Liver (tissue), 8 donors: ENCODE measurements at regions not wholly inside any gene's neighbourhood (a gene's known extent, or its start where the extent isn't known, plus 50 kb on each side); places are given as distances from the start of the nearest gene placed in this dataset.

Experiments
- DNase-seq: peaks from one replicate; pipeline ENCODE4 v3.0.0-alpha.2; 2017; ENCODE audit warnings: low spot score
- H3K27ac ChIP-seq, 2 donors: one replicate each; pipeline ENCODE4 v1.7.0; 2013; ENCODE audit warnings: inconsistent platforms in 2 of 2, low read length in 2 of 2, control low read depth in 1 of 2, low read depth in 1 of 2, mild to moderate bottlenecking in 1 of 2
- H3K27me3 ChIP-seq, 4 donors: one replicate each; pipeline versions ENCODE4 v1.6.1 to v1.7.0; 2013; ENCODE audit warnings: low read length in 3 of 4, inconsistent platforms in 1 of 4, mild to moderate bottlenecking in 1 of 4, moderate library complexity in 1 of 4; ENCODE audit not compliant: control insufficient read depth in 4 of 4, insufficient read depth in 4 of 4
- H3K36me3 ChIP-seq, 4 donors: one replicate each; pipeline versions ENCODE4 v1.6.1 to v1.7.0; 2013; ENCODE audit warnings: low read length in 3 of 4, mild to moderate bottlenecking in 3 of 4, low read depth in 1 of 4, moderate library complexity in 1 of 4; ENCODE audit not compliant: control insufficient read depth in 4 of 4, insufficient read depth in 3 of 4
- H3K4me1 ChIP-seq, 4 donors: one replicate each; pipeline versions ENCODE4 v1.6.1 to v1.7.0; 2013; ENCODE audit warnings: low read length in 3 of 4, mild to moderate bottlenecking in 3 of 4, moderate library complexity in 1 of 4; ENCODE audit not compliant: control insufficient read depth in 4 of 4, insufficient read depth in 4 of 4
- H3K4me3 ChIP-seq, 3 donors: one replicate each; pipeline versions ENCODE4 v1.6.1 to v1.7.0; 2013; ENCODE audit warnings: low read length in 3 of 3, control low read depth in 1 of 3, low read depth in 1 of 3, mild to moderate bottlenecking in 1 of 3
- H3K9ac ChIP-seq, 2 donors: one replicate each; pipeline ENCODE4 v1.7.0; 2013; ENCODE audit warnings: low read length in 2 of 2, mild to moderate bottlenecking in 2 of 2, moderate library complexity in 2 of 2, control low read depth in 1 of 2, low read depth in 1 of 2
- H3K9me3 ChIP-seq, 4 donors: one replicate each; pipeline versions ENCODE4 v1.6.1 to v1.7.0; 2013; ENCODE audit warnings: low read length in 3 of 4; ENCODE audit not compliant: control insufficient read depth in 4 of 4
- EGR1 ChIP-seq, 2 donors: IDR thresholded peaks; 2 replicates each; pipeline ENCODE4 v1.6.1; 2016 to 2018; ENCODE audit warnings: antibody characterized with exemption in 2 of 2, low read depth in 2 of 2
- FOXA1 ChIP-seq: IDR thresholded peaks from 2 replicates; pipeline ENCODE4 v1.6.1; 2016; ENCODE audit warnings: antibody characterized with exemption
- FOXA2 ChIP-seq: IDR thresholded peaks from 2 replicates; pipeline ENCODE4 v1.6.1; 2016; ENCODE audit warnings: antibody characterized with exemption
- HNF4A ChIP-seq, 2 donors: conservative IDR thresholded peaks; 2 replicates each; pipeline ENCODE4 v1.6.1; 2016; ENCODE audit warnings: antibody characterized with exemption in 2 of 2, mild to moderate bottlenecking in 2 of 2
- NR2F2 ChIP-seq: IDR thresholded peaks from 2 replicates; pipeline ENCODE4 v1.6.1; 2016; ENCODE audit warnings: antibody characterized with exemption
- RAD21 ChIP-seq, 2 donors: IDR thresholded peaks; 2 replicates each; pipeline ENCODE4 v1.6.1; 2016; ENCODE audit warnings: antibody characterized with exemption in 2 of 2, mild to moderate bottlenecking in 2 of 2
- RXRA ChIP-seq, 2 donors: IDR thresholded peaks; 2 replicates each; pipeline ENCODE4 v1.6.1; 2017 to 2018; ENCODE audit warnings: antibody characterized with exemption in 2 of 2, mild to moderate bottlenecking in 1 of 2
- SP1 ChIP-seq: IDR thresholded peaks from 2 replicates; pipeline ENCODE4 v1.6.1; 2018; ENCODE audit warnings: antibody characterized with exemption, mild to moderate bottlenecking
- TAF1 ChIP-seq: conservative IDR thresholded peaks from 2 replicates; pipeline ENCODE4 v1.6.1; 2016; ENCODE audit warnings: antibody characterized with exemption, mild to moderate bottlenecking
- YY1 ChIP-seq: IDR thresholded peaks from 2 replicates; pipeline ENCODE4 v1.6.1; 2016; ENCODE audit warnings: antibody characterized with exemption, mild to moderate bottlenecking
- WGBS: extraction: QIAGEN DNeasy Blood & Tissue Kit; methylation state at CpG from one replicate; pipeline ENCODE4 v1.1.7; 2013; 5-methylcytosine and 5-hydroxymethylcytosine counted together
- TF ChIP-seq, protein P1 (sequence below): IDR thresholded peaks from 2 replicates; pipeline ENCODE4 v1.6.1; 2016; ENCODE audit warnings: antibody characterized with exemption, mild to moderate bottlenecking
- TF ChIP-seq, protein P2 (sequence below): IDR thresholded peaks from 2 replicates; pipeline ENCODE4 v1.6.1; 2016; ENCODE audit warnings: antibody characterized with exemption
- TF ChIP-seq, protein P3 (sequence below): IDR thresholded peaks from 2 replicates; pipeline ENCODE4 v1.6.1; 2016; ENCODE audit warnings: antibody characterized with exemption
- TF ChIP-seq, protein P4 (sequence below): fragments of 150-350 bp; IDR thresholded peaks from 2 replicates; pipeline ENCODE4 v1.5.1; 2017; ENCODE audit warnings: improper control_type of control experiment, low read depth, low read length; ENCODE audit not compliant: missing input control
- donor health status: healthy.
- donor health status: healthy.
- donor health status: healthy.
- donor health status: healthy.
- donor health status: healthy.

DNA sequence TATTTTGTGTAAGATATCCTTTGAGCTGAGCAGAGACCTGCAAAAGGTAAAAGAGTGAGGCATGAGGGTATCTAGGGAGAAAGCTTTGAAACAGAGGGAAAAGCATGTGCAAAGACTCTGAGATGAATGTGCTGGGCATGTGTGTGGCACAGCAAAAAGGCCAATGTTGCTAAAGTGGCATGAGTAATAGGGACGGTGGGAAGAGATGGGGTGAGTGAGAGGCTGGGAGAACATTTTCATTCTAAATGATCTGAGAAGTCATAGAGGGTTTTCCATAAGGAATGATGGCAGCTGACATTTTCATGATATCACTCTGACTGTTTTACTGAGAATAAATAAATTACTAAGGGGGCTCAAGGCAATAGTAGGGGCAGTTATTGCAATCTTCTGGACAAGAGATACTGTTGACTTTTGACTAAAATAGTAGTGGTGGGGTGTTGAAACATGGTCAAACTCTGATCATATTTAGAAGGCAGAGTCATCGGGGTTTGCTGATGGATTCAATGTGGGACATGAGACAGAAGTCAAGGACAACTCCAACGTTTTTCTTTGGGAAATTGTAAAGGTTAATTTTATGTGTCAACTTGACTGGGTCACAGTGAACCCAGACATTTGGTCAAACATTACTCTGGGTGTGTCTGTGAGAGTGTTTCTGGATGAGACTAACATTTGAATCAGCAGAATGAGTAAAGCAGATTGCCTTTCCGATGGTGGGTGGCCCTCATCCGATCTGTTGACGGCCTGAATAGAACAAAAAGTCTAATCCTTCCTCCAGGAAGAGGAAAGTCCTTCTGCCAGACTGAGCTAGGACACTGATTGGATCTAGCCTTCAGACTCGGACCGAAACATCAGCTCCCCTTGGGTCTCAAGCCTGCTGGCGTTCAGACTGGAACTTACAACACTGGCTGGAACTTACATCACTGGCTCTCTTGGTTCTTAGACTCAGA, 193.9 kb upstream of the PLXNC1 start:
- H3K9me3 ChIP-seq, result no peaks in the 10 kb centered on the region
- peaks cover 0 to 2% (median 0%) of the 10 kb centered on the region in 4 donors for H3K4me1 ChIP-seq
- no peak for DNase-seq
- no peak overlapping the region for H3K27ac ChIP-seq
- 74% methylated on average over 9 of the region's 9 CpGs for WGBS
- H3K27me3 ChIP-seq, result no peaks in the 10 kb centered on the region
- TF ChIP-seq NR2F2 (no peak), RAD21 (IDR thresholded peaks at IDR 0.05) (no peak), TAF1 (no peak), SP1 (no peak), YY1 (no peak), FOXA1 (no peak), FOXA2 (no peak), EGR1 (IDR thresholded peaks at IDR 0.05; ENCODE audit: low read depth in 2 of 2) (no peak), HNF4A (conservative IDR thresholded peaks at IDR 0.05) (peak in 1 of 2 donors; percentile 22), RXRA (IDR thresholded peaks at IDR 0.05) (peak; percentile 23 to 24)
- TF ChIP-seq, protein P1, sequence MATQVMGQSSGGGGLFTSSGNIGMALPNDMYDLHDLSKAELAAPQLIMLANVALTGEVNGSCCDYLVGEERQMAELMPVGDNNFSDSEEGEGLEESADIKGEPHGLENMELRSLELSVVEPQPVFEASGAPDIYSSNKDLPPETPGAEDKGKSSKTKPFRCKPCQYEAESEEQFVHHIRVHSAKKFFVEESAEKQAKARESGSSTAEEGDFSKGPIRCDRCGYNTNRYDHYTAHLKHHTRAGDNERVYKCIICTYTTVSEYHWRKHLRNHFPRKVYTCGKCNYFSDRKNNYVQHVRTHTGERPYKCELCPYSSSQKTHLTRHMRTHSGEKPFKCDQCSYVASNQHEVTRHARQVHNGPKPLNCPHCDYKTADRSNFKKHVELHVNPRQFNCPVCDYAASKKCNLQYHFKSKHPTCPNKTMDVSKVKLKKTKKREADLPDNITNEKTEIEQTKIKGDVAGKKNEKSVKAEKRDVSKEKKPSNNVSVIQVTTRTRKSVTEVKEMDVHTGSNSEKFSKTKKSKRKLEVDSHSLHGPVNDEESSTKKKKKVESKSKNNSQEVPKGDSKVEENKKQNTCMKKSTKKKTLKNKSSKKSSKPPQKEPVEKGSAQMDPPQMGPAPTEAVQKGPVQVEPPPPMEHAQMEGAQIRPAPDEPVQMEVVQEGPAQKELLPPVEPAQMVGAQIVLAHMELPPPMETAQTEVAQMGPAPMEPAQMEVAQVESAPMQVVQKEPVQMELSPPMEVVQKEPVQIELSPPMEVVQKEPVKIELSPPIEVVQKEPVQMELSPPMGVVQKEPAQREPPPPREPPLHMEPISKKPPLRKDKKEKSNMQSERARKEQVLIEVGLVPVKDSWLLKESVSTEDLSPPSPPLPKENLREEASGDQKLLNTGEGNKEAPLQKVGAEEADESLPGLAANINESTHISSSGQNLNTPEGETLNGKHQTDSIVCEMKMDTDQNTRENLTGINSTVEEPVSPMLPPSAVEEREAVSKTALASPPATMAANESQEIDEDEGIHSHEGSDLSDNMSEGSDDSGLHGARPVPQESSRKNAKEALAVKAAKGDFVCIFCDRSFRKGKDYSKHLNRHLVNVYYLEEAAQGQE, result no peak
- H3K9ac ChIP-seq, result no peak overlapping the region
- H3K4me3 ChIP-seq, result no peak overlapping the region
- no peaks in the 10 kb centered on the region for H3K36me3 ChIP-seq

DNA sequence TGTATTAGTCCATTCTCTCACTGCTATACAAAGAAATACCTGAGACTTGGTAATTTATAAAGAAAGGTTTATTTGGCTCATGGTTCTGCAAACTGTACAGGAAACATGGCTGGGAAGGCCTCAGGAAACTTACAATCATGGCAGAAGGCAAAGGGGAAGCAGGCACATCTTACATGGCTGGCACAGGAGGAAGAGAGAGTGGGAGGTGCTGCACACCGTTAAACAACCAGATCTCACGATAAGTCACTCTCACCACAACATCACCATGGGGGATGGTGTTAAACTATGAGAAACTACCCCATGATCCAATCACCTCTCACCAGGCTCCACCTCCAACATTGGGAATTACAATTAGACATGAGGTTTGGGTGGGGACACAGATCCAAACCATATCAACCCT, 191.8 kb upstream of the PLXNC1 start:
- TF ChIP-seq FOXA1 (no peak), RXRA (IDR thresholded peaks at IDR 0.05) (no peak), RAD21 (IDR thresholded peaks at IDR 0.05) (no peak)
- TF ChIP-seq, protein P1, result no peak
- TF ChIP-seq, protein P2, sequence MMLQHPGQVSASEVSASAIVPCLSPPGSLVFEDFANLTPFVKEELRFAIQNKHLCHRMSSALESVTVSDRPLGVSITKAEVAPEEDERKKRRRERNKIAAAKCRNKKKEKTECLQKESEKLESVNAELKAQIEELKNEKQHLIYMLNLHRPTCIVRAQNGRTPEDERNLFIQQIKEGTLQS, result no peak
- TF ChIP-seq, protein P3, sequence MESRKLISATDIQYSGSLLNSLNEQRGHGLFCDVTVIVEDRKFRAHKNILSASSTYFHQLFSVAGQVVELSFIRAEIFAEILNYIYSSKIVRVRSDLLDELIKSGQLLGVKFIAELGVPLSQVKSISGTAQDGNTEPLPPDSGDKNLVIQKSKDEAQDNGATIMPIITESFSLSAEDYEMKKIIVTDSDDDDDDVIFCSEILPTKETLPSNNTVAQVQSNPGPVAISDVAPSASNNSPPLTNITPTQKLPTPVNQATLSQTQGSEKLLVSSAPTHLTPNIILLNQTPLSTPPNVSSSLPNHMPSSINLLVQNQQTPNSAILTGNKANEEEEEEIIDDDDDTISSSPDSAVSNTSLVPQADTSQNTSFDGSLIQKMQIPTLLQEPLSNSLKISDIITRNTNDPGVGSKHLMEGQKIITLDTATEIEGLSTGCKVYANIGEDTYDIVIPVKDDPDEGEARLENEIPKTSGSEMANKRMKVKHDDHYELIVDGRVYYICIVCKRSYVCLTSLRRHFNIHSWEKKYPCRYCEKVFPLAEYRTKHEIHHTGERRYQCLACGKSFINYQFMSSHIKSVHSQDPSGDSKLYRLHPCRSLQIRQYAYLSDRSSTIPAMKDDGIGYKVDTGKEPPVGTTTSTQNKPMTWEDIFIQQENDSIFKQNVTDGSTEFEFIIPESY, result no peak
- TF ChIP-seq, protein P4, sequence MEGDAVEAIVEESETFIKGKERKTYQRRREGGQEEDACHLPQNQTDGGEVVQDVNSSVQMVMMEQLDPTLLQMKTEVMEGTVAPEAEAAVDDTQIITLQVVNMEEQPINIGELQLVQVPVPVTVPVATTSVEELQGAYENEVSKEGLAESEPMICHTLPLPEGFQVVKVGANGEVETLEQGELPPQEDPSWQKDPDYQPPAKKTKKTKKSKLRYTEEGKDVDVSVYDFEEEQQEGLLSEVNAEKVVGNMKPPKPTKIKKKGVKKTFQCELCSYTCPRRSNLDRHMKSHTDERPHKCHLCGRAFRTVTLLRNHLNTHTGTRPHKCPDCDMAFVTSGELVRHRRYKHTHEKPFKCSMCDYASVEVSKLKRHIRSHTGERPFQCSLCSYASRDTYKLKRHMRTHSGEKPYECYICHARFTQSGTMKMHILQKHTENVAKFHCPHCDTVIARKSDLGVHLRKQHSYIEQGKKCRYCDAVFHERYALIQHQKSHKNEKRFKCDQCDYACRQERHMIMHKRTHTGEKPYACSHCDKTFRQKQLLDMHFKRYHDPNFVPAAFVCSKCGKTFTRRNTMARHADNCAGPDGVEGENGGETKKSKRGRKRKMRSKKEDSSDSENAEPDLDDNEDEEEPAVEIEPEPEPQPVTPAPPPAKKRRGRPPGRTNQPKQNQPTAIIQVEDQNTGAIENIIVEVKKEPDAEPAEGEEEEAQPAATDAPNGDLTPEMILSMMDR, result no peak
- WGBS, result 100% methylated on average over 2 of the region's 2 CpGs
- H3K9me3 ChIP-seq, result no peaks in the 10 kb centered on the region
- no peaks in the 10 kb centered on the region for H3K27me3 ChIP-seq
- H3K36me3 ChIP-seq, result no peaks in the 10 kb centered on the region
- H3K4me1 ChIP-seq, result peaks cover 0 to 2% (median 0%) of the 10 kb centered on the region in 4 donors
- no peak overlapping the region for H3K9ac ChIP-seq
- DNase-seq, result no peak
- no peak overlapping the region for H3K4me3 ChIP-seq
- H3K27ac ChIP-seq, result no peak overlapping the region
